ENCODE measurements at regions not wholly inside any gene's neighbourhood (a gene's known extent, or its start where the extent isn't known, plus 50 kb on each side); places are given as distances from the start of the nearest gene placed in this dataset.

DNA sequence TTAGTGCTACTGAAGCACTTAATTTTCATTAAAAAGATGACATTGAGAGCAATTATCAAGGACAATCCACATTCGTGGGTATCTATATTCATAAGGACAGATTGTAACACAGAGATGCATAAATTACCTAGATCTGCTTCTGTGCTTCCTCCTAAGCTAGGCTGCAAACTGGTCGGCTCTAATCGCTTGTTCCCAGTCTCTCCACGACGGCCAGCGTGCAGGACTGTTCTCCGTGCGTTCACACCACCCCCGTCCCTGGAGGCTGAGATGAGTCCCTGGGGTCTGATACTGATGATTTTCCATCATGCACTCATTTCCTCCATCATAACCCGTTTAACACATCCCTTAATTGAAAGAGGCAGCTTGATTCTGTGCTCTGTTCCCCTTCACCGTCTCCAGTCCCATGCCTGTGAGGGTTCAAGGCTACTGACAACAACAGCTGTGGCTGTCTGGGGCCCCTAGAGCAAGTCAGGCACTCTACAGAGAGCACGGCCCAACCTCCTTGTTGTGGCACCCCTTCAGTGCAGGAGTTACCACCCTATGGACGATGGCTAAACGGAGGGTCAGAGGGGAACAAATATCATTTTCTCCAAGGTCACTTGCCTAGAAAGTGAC is 469.6 kb downstream of the NPHP4 start:
- TF ChIP-seq, protein P1, sequence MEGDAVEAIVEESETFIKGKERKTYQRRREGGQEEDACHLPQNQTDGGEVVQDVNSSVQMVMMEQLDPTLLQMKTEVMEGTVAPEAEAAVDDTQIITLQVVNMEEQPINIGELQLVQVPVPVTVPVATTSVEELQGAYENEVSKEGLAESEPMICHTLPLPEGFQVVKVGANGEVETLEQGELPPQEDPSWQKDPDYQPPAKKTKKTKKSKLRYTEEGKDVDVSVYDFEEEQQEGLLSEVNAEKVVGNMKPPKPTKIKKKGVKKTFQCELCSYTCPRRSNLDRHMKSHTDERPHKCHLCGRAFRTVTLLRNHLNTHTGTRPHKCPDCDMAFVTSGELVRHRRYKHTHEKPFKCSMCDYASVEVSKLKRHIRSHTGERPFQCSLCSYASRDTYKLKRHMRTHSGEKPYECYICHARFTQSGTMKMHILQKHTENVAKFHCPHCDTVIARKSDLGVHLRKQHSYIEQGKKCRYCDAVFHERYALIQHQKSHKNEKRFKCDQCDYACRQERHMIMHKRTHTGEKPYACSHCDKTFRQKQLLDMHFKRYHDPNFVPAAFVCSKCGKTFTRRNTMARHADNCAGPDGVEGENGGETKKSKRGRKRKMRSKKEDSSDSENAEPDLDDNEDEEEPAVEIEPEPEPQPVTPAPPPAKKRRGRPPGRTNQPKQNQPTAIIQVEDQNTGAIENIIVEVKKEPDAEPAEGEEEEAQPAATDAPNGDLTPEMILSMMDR (IDR thresholded peaks at IDR 0.05; ENCODE audit: borderline replicate concordance, extremely low read depth, insufficient read depth), result no peak
- Histone ChIP-seq H3K9ac (ENCODE audit: low read length in 3 of 3) (no peak overlapping the region), H3K9me3 (ENCODE audit: control insufficient read depth in 2 of 3, insufficient read depth in 1 of 3, low read length in 3 of 3) (no peaks in the 10 kb centered on the region), H3K4me3 (ENCODE audit: low read length in 3 of 3) (no peak overlapping the region), H3K27me3 (ENCODE audit: control insufficient read depth, insufficient read depth, low read length) (no peaks in the 10 kb centered on the region), H3K4me1 (ENCODE audit: control insufficient read depth in 2 of 3, insufficient read depth in 2 of 3, low read depth in 1 of 3, low read length in 3 of 3) (no peaks in the 10 kb centered on the region), H3K36me3 (ENCODE audit: control insufficient read depth in 2 of 3, insufficient read depth in 3 of 3, low read length in 3 of 3) (no peaks in the 10 kb centered on the region), H3K27ac (ENCODE audit: low read depth in 2 of 2, low read length in 2 of 2) (no peak overlapping the region)
- intact Hi-C loops (cut with DNase I), result no loop called here
- FAIRE-seq, result no peak
- DNase-seq, result no peak

DNA sequence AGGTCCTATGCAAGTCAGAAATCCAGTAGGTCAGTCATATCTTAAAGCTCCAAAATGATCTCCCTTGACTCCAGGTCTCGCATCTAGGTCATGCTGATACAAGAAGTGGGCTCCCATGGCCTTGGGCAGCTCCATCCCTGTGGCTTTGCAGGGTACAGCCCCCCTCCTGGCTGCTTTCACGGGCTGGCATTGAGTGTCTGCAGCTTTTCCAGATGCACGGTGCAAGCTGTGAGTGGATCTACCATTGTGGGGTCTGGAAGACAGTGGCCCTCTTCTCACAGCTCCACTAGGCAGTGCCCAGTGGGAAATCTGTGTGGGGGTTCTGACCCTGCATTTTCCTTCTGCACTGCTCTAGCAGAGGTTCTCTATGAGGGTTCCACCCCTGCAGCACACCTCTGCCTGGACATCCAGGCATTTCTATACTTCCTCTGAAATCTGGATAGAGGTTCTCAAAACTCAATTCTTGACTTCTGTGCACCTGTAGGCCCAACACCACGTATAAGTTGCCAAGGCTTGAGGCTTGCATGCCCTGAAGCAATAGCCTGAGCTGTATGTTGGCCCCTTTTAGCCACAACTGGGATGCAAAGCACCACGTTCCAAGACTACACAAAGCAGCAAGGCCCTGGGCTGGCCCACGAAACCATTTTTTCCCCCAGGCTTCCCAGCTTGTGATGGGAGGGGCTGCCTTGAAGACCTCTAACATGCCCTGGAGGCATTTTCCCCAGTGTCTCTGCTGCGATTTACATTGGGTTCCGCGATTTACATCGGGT is 472.7 kb downstream of the NPHP4 start:
- H3K27ac ChIP-seq (ENCODE audit: low read depth in 2 of 2, low read length in 2 of 2), result no peak overlapping the region
- H3K4me1 ChIP-seq (ENCODE audit: control insufficient read depth in 2 of 3, insufficient read depth in 2 of 3, low read depth in 1 of 3, low read length in 3 of 3), result no peaks in the 10 kb centered on the region
- no peak overlapping the region for H3K4me3 ChIP-seq (ENCODE audit: low read length in 3 of 3)
- H3K36me3 ChIP-seq (ENCODE audit: control insufficient read depth in 2 of 3, insufficient read depth in 3 of 3, low read length in 3 of 3), result no peaks in the 10 kb centered on the region
- H3K27me3 ChIP-seq (ENCODE audit: control insufficient read depth, insufficient read depth, low read length), result no peaks in the 10 kb centered on the region
- intact Hi-C loops (cut with DNase I), result no loop called here
- no peaks in the 10 kb centered on the region for H3K9me3 ChIP-seq (ENCODE audit: control insufficient read depth in 2 of 3, insufficient read depth in 1 of 3, low read length in 3 of 3)
- H3K9ac ChIP-seq (ENCODE audit: low read length in 3 of 3), result no peak overlapping the region
- DNase-seq (no peak), FAIRE-seq (no peak)
- TF ChIP-seq, protein P1 (IDR thresholded peaks at IDR 0.05; ENCODE audit: borderline replicate concordance, extremely low read depth, insufficient read depth), result no peak

DNA sequence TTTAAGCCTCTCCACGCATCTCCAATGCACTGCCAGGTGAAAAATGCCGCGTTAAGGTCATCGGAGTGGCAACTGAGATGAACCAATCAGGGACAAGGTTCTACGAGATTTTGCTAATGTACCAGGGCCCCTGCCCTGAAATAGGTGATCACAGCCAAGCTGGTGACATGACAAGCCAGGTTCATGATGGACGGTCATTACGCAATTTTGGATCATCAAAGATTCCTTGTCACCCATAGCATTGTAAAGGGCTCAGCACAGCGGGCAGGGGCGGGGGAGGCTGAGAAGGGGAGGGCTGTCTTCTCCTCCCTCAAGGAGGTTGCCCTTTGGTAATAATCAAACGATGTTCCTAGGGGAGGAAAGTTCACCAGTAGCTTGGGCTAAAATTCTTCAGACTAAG is 475.5 kb downstream of the NPHP4 start:
- no peak for FAIRE-seq
- peaks cover 0 to 6% (median 5%) of the 10 kb centered on the region in 3 donors for H3K4me1 ChIP-seq (ENCODE audit: control insufficient read depth in 2 of 3, insufficient read depth in 2 of 3, low read depth in 1 of 3, low read length in 3 of 3)
- H3K9ac ChIP-seq (ENCODE audit: low read length in 3 of 3), result no peak overlapping the region
- no peak overlapping the region for H3K27ac ChIP-seq (ENCODE audit: low read depth in 2 of 2, low read length in 2 of 2)
- no peak for DNase-seq
- H3K9me3 ChIP-seq (ENCODE audit: control insufficient read depth in 2 of 3, insufficient read depth in 1 of 3, low read length in 3 of 3), result no peaks in the 10 kb centered on the region
- no peaks in the 10 kb centered on the region for H3K27me3 ChIP-seq (ENCODE audit: control insufficient read depth, insufficient read depth, low read length)
- TF ChIP-seq, protein P1 (IDR thresholded peaks at IDR 0.05; ENCODE audit: borderline replicate concordance, extremely low read depth, insufficient read depth), result no peak
- no peak overlapping the region for H3K4me3 ChIP-seq (ENCODE audit: low read length in 3 of 3)
- H3K36me3 ChIP-seq (ENCODE audit: control insufficient read depth in 2 of 3, insufficient read depth in 3 of 3, low read length in 3 of 3), result no peaks in the 10 kb centered on the region
- intact Hi-C loops (cut with DNase I), result no loop called here
